NB4 (cell line): ENCODE measurements at regions not wholly inside any gene's neighbourhood (a gene's known extent, or its start where the extent isn't known, plus 50 kb on each side); places are given as distances from the start of the nearest gene placed in this dataset.

Source experiments
- DNase-seq: peaks from one replicate; pipeline ENCODE4 v3.0.0; 2010; ENCODE audit warnings: low read depth
- H3K4me3 ChIP-seq: one replicate; pipeline ENCODE4 v1.5.1; 2011; ENCODE audit warnings: mild to moderate bottlenecking, low read depth, low read length, moderate library complexity
- MYC ChIP-seq: IDR thresholded peaks from 2 replicates; pipeline ENCODE4 v1.6.1; 2011; ENCODE audit warnings: low read depth, low read length
- POLR2A ChIP-seq: IDR thresholded peaks from 2 replicates; pipeline ENCODE4 v1.6.1; 2011; ENCODE audit warnings: mild to moderate bottlenecking; ENCODE audit not compliant: insufficient read length; ENCODE audit errors: extremely low read depth
- TF ChIP-seq, protein P1 (sequence below): IDR thresholded peaks from one replicate; pipeline ENCODE4 v1.5.1; 2012; ENCODE audit warnings: low read depth, low read length
- TF ChIP-seq, protein P2 (sequence below): IDR thresholded peaks from 2 replicates; pipeline ENCODE4 v1.6.1; 2011; ENCODE audit warnings: low read depth, low read length

DNA sequence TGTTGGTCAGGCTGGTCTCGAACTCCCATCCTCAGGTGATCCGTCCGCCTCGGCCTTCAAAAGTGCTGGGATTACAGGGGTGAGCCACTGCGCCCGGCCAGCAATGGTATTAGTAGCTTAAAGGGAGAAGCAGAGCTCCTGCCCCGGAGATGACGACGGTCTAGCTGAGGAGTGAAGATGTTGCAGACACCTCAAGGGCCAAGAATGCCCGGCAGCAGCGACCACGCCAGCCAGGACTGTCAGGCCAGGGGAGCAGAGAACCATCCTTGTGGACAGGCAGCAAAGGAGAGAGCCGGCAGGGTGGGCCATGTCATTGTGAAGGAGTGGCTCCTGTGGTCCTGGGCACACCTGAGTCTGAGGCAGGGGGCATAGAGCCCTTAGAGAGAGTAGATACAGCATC, 210.1 kb upstream of the BCOR start:
- TF ChIP-seq, protein P1, sequence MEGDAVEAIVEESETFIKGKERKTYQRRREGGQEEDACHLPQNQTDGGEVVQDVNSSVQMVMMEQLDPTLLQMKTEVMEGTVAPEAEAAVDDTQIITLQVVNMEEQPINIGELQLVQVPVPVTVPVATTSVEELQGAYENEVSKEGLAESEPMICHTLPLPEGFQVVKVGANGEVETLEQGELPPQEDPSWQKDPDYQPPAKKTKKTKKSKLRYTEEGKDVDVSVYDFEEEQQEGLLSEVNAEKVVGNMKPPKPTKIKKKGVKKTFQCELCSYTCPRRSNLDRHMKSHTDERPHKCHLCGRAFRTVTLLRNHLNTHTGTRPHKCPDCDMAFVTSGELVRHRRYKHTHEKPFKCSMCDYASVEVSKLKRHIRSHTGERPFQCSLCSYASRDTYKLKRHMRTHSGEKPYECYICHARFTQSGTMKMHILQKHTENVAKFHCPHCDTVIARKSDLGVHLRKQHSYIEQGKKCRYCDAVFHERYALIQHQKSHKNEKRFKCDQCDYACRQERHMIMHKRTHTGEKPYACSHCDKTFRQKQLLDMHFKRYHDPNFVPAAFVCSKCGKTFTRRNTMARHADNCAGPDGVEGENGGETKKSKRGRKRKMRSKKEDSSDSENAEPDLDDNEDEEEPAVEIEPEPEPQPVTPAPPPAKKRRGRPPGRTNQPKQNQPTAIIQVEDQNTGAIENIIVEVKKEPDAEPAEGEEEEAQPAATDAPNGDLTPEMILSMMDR = no peak
- no peak for TF ChIP-seq POLR2A
- TF ChIP-seq MYC = no peak
- TF ChIP-seq, protein P2, sequence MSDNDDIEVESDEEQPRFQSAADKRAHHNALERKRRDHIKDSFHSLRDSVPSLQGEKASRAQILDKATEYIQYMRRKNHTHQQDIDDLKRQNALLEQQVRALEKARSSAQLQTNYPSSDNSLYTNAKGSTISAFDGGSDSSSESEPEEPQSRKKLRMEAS = no peak

DNA sequence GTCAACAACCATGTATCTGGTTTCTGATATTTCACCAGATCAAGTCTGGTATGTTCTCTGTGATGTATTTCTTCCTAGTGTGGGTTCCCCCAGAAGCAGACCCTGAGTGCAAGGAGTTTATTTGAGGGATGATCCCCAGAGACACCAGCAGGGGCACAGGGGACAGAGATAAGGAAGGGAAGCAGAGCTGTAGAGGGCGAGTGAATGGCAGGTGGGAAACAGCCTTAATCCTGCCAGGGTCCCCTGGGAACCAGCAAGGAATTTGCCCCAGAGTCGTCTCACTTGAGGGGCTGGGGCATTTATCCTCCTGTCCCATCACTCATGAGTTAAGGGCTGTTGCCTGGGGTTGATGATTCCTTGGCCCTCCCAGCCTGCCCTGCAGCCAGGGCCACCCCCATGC, 206.4 kb upstream of the BCOR start:
- H3K4me3 ChIP-seq = no peak overlapping the region
- TF ChIP-seq POLR2A (no peak), MYC (no peak)
- TF ChIP-seq, protein P2 = no peak
- TF ChIP-seq, protein P1 = no peak
- DNase-seq = no peak

More for the DNA sequence above, 210.1 kb upstream of the BCOR start:
- DNase-seq = no peak
- H3K4me3 ChIP-seq = no peak overlapping the region

DNA sequence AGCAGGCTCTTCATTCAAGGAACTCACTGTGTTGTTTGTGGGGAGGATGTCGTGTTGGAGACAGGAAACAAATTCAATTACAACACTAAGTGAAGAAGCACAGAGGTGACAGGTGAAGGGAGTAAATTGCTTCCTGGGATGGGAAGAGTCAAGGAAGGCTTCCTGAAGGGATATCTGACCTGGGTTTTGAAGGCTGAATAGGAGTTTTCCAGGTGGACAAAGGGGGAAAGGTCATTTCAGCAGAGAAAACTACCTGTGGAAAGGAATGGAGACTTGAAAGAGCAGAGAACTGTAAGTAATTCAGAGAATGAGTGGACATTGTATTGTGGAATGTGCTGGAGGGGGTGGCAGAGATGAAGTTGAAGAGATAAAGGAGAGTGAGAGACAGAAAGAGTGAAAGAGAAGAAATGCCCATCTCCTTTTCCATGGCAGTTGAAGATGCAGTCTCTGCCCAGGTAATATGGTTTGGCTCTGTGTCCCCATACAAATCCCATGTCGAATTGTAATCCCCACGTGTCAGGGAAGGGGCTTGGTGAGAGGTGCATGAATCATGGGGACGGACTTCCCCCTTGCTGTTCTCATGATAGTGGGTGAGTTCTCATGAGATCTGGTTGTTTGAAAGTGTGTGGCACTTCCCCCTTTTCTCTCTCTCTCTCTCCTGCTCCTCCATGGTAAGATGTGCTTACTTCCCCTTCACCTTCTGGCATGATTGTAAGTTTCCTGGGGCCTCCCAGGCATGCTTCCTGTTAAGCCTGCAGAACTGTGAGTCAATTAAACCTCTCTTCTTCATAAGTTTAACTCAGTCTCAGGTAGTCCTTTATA, 205.7 kb upstream of the BCOR start:
- DNase-seq = peak; percentile 81
- TF ChIP-seq, protein P2 = peak; percentile 50; the same call in 1 of the 2 replicates
- TF ChIP-seq, protein P1 = no peak
- TF ChIP-seq POLR2A = no peak

DNA sequence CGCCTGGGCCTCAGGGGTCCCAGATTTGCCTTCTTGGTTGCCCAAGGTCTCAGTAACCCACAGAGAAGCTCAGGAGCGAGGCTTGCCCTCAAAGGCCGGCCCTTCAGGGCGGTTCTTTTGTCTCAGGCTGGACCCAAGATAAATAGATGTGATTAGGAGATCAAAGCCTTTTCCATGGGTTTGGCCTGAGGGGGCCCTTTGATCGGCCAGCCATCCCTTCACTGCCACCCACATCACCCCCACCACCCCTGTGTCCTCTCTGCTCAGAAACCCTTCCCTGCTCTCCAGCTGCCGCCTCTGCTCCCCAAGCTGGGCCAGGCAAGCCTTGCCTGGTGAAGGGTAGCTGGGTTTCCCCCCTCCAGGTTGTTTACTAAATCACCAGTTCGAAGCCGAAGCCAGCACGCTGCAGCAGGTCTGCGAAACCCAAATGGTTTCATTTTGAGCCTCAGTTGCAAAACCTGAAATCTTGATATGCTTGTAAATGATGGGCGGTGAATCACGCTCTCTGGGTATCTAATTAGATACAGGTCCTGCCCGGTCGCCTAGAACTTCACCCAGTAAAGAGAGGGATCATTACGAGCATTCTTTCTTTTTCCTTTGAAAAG, 202.6 kb upstream of the BCOR start:
- TF ChIP-seq, protein P1 = no peak
- TF ChIP-seq MYC (no peak), POLR2A (no peak)
- TF ChIP-seq, protein P2 = no peak
- H3K4me3 ChIP-seq = no peak overlapping the region
- no peak for DNase-seq

More for the DNA sequence above, 205.7 kb upstream of the BCOR start:
- no peak overlapping the region for H3K4me3 ChIP-seq

DNA sequence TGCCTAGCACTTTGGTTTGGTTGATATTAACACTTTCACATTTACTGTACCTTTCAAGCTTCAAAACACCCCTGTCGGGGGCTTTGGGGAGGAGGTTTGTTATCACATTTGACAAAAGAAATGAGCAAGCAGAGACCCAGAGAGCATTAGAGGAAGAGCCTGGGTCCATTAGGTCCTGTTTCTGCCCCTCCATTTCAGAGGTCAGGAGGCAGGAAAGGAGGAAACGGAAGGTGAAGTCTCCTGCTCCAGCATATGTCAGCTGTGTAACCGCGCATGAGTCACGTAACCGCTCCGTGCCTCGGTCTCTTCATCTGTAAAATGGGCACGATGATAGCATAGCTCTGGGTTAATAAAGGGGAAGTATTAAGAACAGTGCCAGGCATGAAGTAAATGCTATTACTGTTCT, 201.9 kb upstream of the BCOR start:
- TF ChIP-seq, protein P1 = no peak
- TF ChIP-seq, protein P2 = no peak
- TF ChIP-seq POLR2A (no peak), MYC (no peak)
- no peak overlapping the region for H3K4me3 ChIP-seq
- DNase-seq = no peak
